Astrocyte (in vitro differentiated cells and primary cell): ENCODE measurements at regions not wholly inside any gene's neighbourhood (a gene's known extent, or its start where the extent isn't known, plus 50 kb on each side); places are given as distances from the start of the nearest gene placed in this dataset.

Experiments
- CTCF ChIP-seq: IDR thresholded peaks from 2 replicates; pipeline ENCODE4 v1.5.1; 2011; ENCODE audit warnings: low read depth, mild to moderate bottlenecking, inconsistent platforms, low read length, moderate library complexity; ENCODE audit not compliant: insufficient read depth
- EZH2 ChIP-seq: IDR thresholded peaks from 2 replicates; pipeline ENCODE4 v1.6.1; 2012; ENCODE audit warnings: mild to moderate bottlenecking, low read length, inconsistent platforms; ENCODE audit not compliant: insufficient read depth

DNA sequence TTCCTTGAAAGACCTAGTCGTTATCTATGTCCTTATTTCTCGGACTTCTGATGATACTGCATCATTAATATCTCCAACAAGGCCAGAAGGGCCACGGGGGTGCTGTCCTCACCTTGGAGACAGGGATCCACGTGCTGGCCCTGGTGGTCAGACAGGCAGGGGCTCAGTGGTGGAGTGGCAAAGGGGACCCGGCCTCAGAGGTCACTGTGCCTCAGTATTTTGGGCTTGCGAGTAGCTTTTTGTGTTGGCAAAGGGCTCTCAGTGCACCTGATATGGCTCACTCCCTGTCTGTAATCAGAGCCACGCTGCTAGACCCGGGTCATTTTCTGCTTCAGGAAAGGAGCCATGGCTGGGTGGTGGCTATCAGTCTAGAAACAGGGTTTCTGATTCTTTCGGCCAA, 135.1 kb downstream of the GADD45G start:
- TF ChIP-seq CTCF (no peak), EZH2 (no peak)
